CD8-positive, alpha-beta memory T cell (primary cell): ENCODE measurements at regions not wholly inside any gene's neighbourhood (a gene's known extent, or its start where the extent isn't known, plus 50 kb on each side); places are given as distances from the start of the nearest gene placed in this dataset.
"Not testable (repeated sequence)": the region's sequence is repeated elsewhere in the genome, so short reads cannot be mapped to it uniquely, and the experiment has no call there.

Experiments
- CTCF ChIA-PET: fragments of 350-600 bp; sonication (Branson Sonifier 250); formaldehyde crosslinking; loops from one replicate; lab custom pipeline; 2021; ENCODE audit warnings: antibody characterized with exemption; lab: Charles Lee
- POLR2A ChIA-PET: fragments of 350-600 bp; sonication (Branson Sonifier 250); formaldehyde crosslinking; loops from one replicate; lab custom pipeline; 2021; ENCODE audit warnings: antibody characterized with exemption; lab: Charles Lee
- DNase-seq, 5 donors: peaks; one replicate each; pipeline versions ENCODE4 v3.0.0 to v3.0.0-alpha.2; 2020 to 2022; ENCODE audit warnings: mixed read lengths in 1 of 5
- H3K27ac ChIP-seq: one replicate; pipeline ENCODE4 v1.7.0; 2013; ENCODE audit warnings: low read depth, mild to moderate bottlenecking, low read length, moderate library complexity
- H3K27me3 ChIP-seq: 2 replicates; pipeline ENCODE4 v1.7.0; 2013; ENCODE audit warnings: low read length, mild to moderate bottlenecking; ENCODE audit not compliant: insufficient read depth, poor library complexity, severe bottlenecking
- H3K36me3 ChIP-seq: 2 replicates; pipeline ENCODE4 v1.7.0; 2013; ENCODE audit warnings: mild to moderate bottlenecking, low read length, moderate library complexity; ENCODE audit not compliant: insufficient read depth
- H3K4me1 ChIP-seq: 2 replicates; pipeline ENCODE4 v1.7.0; 2013; ENCODE audit warnings: mild to moderate bottlenecking, low read length, moderate library complexity; ENCODE audit not compliant: insufficient read depth
- H3K4me3 ChIP-seq: 2 replicates; pipeline ENCODE4 v1.7.0; 2013; ENCODE audit warnings: mild to moderate bottlenecking, low read length
- H3K9me3 ChIP-seq: 2 replicates; pipeline ENCODE4 v1.7.0; 2013; ENCODE audit warnings: mild to moderate bottlenecking, low read length
- H3K27ac Mint-ChIP-seq, 8 donors: one replicate each; pipeline ENCODE4 v1.8.0; 2020 to 2021; ENCODE audit warnings: mixed read lengths in 8 of 8, mild to moderate bottlenecking in 6 of 8, inconsistent platforms in 3 of 8, moderate library complexity in 3 of 8
- H3K27me3 Mint-ChIP-seq, 2 donors: one replicate each; pipeline ENCODE4 v1.8.0; 2020 to 2021; ENCODE audit warnings: mixed read lengths in 2 of 2, mild to moderate bottlenecking in 1 of 2, moderate library complexity in 1 of 2
- H3K36me3 Mint-ChIP-seq, 3 donors: one replicate each; pipeline ENCODE4 v1.8.0; 2020 to 2021; ENCODE audit warnings: mixed read lengths in 3 of 3, inconsistent platforms in 1 of 3, mild to moderate bottlenecking in 1 of 3
- H3K4me1 Mint-ChIP-seq, 3 donors: one replicate each; pipeline ENCODE4 v1.8.0; 2020 to 2021; ENCODE audit warnings: mixed read lengths in 3 of 3, inconsistent platforms in 1 of 3, mild to moderate bottlenecking in 1 of 3
- H3K4me3 Mint-ChIP-seq, 7 donors: one replicate each; pipeline ENCODE4 v1.8.0; 2020 to 2021; ENCODE audit warnings: mixed read lengths in 7 of 7, mild to moderate bottlenecking in 6 of 7, moderate library complexity in 4 of 7, inconsistent platforms in 2 of 7
- H3K9me3 Mint-ChIP-seq, 5 donors: one replicate each; pipeline ENCODE4 v1.8.0; 2020 to 2022; ENCODE audit warnings: mixed read lengths in 5 of 5, mild to moderate bottlenecking in 3 of 5, moderate library complexity in 2 of 5, inconsistent platforms in 1 of 5

DNA sequence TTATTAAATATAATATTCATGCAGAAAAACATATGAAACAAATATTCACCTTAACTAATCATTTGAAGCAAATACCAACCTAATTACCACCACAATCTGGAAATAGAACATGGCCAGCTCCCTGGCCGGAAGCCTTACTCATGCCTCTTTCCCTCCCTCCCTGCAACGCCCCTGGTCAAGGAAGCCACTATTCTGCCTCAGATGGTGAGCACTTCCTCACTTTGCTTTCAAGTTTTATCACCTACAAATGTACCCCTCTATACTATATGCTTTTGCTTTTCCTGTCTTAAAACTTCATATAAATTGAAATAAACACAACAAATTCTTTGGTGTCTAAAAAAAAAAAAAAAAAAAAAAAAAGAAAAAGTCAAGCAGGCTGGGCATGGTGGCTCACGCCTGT lies 221.2 kb downstream of the CASP12 start:
- H3K4me3 Mint-ChIP-seq, H3K36me3 Mint-ChIP-seq, H3K9me3 ChIP-seq, H3K27ac ChIP-seq, CTCF ChIA-PET, DNase-seq, H3K27ac Mint-ChIP-seq, H3K9me3 Mint-ChIP-seq, H3K27me3 Mint-ChIP-seq, H3K36me3 ChIP-seq, POLR2A ChIA-PET, H3K4me3 ChIP-seq, H3K4me1 ChIP-seq, H3K27me3 ChIP-seq: not testable (repeated sequence)
- H3K4me1 Mint-ChIP-seq, result peaks cover 11 to 18% (median 14%) of the 10 kb centered on the region in 3 donors

DNA sequence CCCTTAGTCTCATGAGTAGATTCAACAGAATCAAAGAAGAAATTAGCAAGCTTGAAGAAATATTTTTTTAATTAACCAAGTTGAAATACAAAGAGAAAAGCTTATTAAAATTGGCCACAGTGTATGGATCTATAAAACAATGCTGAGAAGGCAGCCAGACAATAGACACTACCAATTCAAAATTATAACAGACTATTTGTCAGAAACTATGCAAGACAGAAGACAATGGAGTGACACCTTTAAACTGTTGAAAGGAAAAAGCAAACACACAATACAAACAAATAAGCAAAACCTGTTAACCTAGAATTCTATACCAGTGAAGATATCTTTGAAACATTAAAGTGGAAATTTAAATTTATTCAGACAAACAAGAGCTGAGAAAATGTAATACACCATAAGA lies 225.4 kb downstream of the CASP12 start:
- peaks cover 16 to 20% (median 19%) of the 10 kb centered on the region in 3 donors for H3K4me1 Mint-ChIP-seq
- no peaks in the 10 kb centered on the region for H3K27me3 ChIP-seq
- no peak overlapping the region for H3K4me3 ChIP-seq
- H3K4me3 Mint-ChIP-seq, result no peak overlapping the region
- H3K36me3 ChIP-seq, result no peaks in the 10 kb centered on the region
- DNase-seq, result no peak
- peaks cover 5 to 8% (median 5%) of the 10 kb centered on the region in 5 donors for H3K9me3 Mint-ChIP-seq
- POLR2A ChIA-PET, result no interaction called here
- H3K27ac ChIP-seq, result no peak overlapping the region
- H3K4me1 ChIP-seq, result no peaks in the 10 kb centered on the region
- H3K9me3 ChIP-seq, result no peaks in the 10 kb centered on the region
- peaks cover 0 to 2% of the 10 kb centered on the region in 2 donors for H3K27me3 Mint-ChIP-seq
- H3K36me3 Mint-ChIP-seq, result peaks cover 0 to 7% (median 0%) of the 10 kb centered on the region in 3 donors
- CTCF ChIA-PET, result no interaction called here
- H3K27ac Mint-ChIP-seq, result no peak overlapping the region

DNA sequence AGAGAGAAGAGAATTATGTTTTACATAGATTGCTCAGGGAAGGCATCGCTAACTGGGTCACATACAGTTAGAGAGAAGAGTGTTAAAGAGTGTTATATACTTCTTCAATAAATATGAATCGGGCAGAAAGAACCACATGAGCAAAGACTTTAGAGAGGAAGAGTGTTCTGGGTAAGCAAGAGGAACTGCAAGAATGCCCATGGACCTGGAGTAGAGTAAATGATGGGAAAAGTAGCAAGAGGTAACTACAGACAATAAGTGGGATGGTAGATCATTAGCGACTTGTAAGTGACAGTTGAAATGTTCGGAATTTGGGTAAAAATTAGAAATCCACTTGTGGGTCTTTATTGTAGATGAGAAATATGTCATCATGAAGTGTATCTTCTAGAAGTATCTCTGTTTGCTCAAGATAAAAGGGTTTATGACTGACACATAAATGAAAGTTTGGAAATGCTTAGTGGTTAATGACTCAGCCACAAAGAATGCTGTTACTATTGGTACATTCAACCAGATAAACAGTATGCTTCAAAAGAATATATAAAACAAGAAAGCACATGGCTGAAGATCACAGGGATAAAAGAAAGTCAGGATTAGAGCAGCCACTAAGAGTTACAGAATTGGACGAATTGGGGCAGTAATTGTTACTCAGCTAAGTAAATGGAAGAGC lies 229.3 kb downstream of the CASP12 start:
- Histone ChIP-seq H3K27ac (no peak overlapping the region), H3K4me3 (no peak overlapping the region), H3K9me3 (no peaks in the 10 kb centered on the region), H3K36me3 (no peaks in the 10 kb centered on the region), H3K4me1 (no peaks in the 10 kb centered on the region), H3K27me3 (no peaks in the 10 kb centered on the region)
- peak overlapping the region in 2 of 8 donors; percentile 2 to 12 for H3K27ac Mint-ChIP-seq
- H3K9me3 Mint-ChIP-seq, result peaks cover 0 to 5% (median 1%) of the 10 kb centered on the region in 5 donors
- no peak for DNase-seq
- ChIA-PET CTCF (no interaction called here), POLR2A (no interaction called here)
- peaks cover 14 to 16% (median 15%) of the 10 kb centered on the region in 3 donors for H3K4me1 Mint-ChIP-seq
- H3K27me3 Mint-ChIP-seq, result peaks cover 0 to 2% of the 10 kb centered on the region in 2 donors
- H3K36me3 Mint-ChIP-seq, result peaks cover 0 to 7% (median 0%) of the 10 kb centered on the region in 3 donors
- H3K4me3 Mint-ChIP-seq, result no peak overlapping the region

DNA sequence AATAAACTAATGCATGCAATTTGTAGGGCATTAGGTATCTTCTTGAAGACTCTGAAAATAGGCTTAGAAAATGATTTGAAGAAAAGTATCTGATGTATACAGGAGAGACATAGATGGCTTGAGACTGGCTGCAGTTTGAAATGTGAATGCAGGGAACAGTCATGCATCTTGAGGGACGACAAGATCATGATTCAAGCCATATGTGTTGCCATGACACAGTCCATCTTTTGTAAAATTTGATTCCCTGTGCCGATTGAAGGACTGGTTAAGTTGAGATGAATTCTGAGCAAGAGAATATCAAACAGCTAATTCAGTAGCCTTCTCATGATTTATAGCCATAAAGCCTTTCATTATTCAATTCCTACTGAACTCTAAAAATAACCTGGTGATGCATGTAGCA lies 231.6 kb downstream of the CASP12 start:
- Mint-ChIP-seq H3K36me3 (peaks cover 0 to 4% (median 0%) of the 10 kb centered on the region in 3 donors), H3K27me3 (peaks cover 0 to 2% of the 10 kb centered on the region in 2 donors), H3K4me3 (no peak overlapping the region), H3K4me1 (peaks cover 12 to 20% (median 17%) of the 10 kb centered on the region in 3 donors), H3K27ac (no peak overlapping the region), H3K9me3 (peaks cover 0 to 1% (median 0%) of the 10 kb centered on the region in 5 donors)
- H3K36me3 ChIP-seq, result no peaks in the 10 kb centered on the region
- H3K9me3 ChIP-seq, result no peaks in the 10 kb centered on the region
- no peak overlapping the region for H3K27ac ChIP-seq
- H3K27me3 ChIP-seq, result no peaks in the 10 kb centered on the region
- POLR2A ChIA-PET, result no interaction called here
- no peak for DNase-seq
- CTCF ChIA-PET, result no interaction called here
- H3K4me1 ChIP-seq, result no peaks in the 10 kb centered on the region
- no peak overlapping the region for H3K4me3 ChIP-seq

DNA sequence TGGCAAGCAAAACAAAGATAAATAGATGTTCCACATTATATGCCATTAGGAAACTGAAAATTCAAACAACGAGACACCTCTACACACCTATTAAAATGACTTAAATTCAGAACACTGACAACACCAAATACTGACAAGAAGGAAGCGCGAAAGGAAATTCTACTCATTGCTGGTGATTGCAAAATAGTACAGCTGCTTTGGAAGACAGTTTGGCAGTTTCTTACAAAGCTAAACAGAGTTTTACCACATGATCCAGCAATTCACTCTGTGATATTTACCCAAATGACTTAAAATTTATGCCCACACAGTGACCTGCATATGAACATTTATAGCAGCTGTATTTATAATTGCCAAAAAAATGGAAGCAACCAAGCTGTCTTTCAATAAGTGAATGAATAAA lies 232.6 kb downstream of the CASP12 start:
- Histone ChIP-seq H3K27ac (no peak overlapping the region), H3K9me3 (no peaks in the 10 kb centered on the region), H3K4me3 (no peak overlapping the region), H3K27me3 (no peaks in the 10 kb centered on the region), H3K36me3 (no peaks in the 10 kb centered on the region), H3K4me1 (no peaks in the 10 kb centered on the region)
- CTCF ChIA-PET, result no interaction called here
- peaks cover 9 to 13% (median 12%) of the 10 kb centered on the region in 3 donors for H3K4me1 Mint-ChIP-seq
- DNase-seq, result no peak
- no peak overlapping the region for H3K27ac Mint-ChIP-seq
- peaks cover 0 to 2% of the 10 kb centered on the region in 2 donors for H3K27me3 Mint-ChIP-seq
- H3K36me3 Mint-ChIP-seq, result no peaks in the 10 kb centered on the region
- POLR2A ChIA-PET, result no interaction called here
- peaks cover 0 to 1% (median 0%) of the 10 kb centered on the region in 5 donors for H3K9me3 Mint-ChIP-seq
- no peak overlapping the region for H3K4me3 Mint-ChIP-seq

DNA sequence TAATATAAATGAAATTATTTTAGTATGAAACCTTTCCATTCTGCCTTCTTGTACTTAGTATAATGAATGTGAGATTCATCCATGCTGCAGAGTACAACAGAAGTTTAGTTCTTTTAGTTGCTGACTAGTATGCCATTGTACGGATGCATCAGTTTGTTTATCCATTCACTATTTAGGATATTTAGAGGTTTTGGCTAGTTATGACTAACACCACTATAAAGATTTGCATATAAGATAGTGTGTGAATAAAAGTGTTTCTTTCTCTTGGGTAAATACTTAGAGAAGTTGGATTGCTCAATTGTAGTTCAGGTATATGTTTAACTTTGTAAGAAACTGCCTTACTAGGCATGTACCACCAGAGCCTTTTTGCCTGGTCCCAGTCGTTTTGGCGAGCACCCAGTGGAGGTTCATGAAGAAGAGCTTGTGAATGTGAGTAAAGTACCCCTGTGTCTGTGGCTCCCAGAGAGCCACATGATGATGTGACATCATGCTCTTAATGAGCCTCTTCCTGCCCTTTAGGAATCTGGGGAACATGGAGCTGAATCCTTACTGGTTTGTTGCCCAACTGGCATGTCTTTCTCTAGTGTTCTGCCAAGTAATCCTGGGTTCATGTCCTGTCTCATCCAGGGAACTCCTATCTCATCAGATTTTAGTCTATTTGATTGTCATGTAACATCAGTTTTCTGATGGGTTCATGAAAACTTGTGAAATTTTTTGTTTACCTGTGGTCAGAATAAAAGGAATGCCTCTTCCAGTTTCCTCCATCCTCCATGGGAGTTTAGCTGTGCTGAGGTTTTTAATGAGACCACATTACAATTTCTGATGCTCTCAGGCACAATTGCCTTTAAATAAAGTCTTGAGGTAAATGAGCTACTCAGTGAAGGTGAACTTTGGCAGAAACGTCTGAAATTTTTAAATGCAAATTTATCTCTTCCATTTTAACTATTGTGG lies 234.8 kb downstream of the CASP12 start:
- Histone ChIP-seq H3K36me3 (no peaks in the 10 kb centered on the region), H3K4me3 (no peak overlapping the region), H3K27ac (no peak overlapping the region), H3K4me1 (no peaks in the 10 kb centered on the region), H3K9me3 (no peaks in the 10 kb centered on the region), H3K27me3 (no peaks in the 10 kb centered on the region)
- CTCF ChIA-PET, result interaction anchor here (0.8 kb wide), 1 partner anchor 54 kb away, joined by 3 read pairs; no protein-coding TSS in a partner anchor
- DNase-seq, result no peak
- H3K9me3 Mint-ChIP-seq, result peaks cover 0 to 1% (median 0%) of the 10 kb centered on the region in 5 donors
- H3K27ac Mint-ChIP-seq, result no peak overlapping the region
- POLR2A ChIA-PET, result no interaction called here
- H3K36me3 Mint-ChIP-seq, result peaks cover 0 to 4% (median 0%) of the 10 kb centered on the region in 3 donors
- peaks cover 0 to 2% of the 10 kb centered on the region in 2 donors for H3K27me3 Mint-ChIP-seq
- peaks cover 0 to 4% (median 3%) of the 10 kb centered on the region in 3 donors for H3K4me1 Mint-ChIP-seq
- H3K4me3 Mint-ChIP-seq, result no peak overlapping the region

DNA sequence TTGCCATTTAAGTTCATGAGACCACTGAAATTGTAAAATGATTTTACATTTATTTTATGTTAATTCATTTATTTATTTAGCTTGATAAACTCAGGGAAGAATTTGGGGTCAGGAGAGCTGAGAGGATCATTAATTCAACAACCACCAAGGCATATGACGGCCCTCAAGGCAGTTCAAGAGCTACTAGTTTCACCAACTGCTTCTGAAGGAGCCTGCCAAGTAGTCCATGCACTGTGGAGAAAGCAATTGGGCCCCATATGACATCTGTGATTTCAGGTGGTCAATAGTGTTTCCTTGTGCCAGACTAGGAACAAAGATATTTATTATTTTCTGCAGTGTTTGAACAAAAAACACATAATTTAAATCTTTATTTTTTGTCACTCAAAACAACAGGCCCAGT lies 236.4 kb downstream of the CASP12 start:
- H3K27me3 ChIP-seq, result no peaks in the 10 kb centered on the region
- no peak overlapping the region for H3K4me3 ChIP-seq
- no peaks in the 10 kb centered on the region for H3K4me1 ChIP-seq
- no peaks in the 10 kb centered on the region for H3K36me3 ChIP-seq
- H3K9me3 Mint-ChIP-seq, result peaks cover 0 to 1% (median 0%) of the 10 kb centered on the region in 5 donors
- CTCF ChIA-PET, result no interaction called here
- H3K27ac ChIP-seq, result no peak overlapping the region
- POLR2A ChIA-PET, result no interaction called here
- H3K27me3 Mint-ChIP-seq, result no peaks in the 10 kb centered on the region
- H3K27ac Mint-ChIP-seq, result no peak overlapping the region
- H3K4me1 Mint-ChIP-seq, result peaks cover 0 to 4% (median 3%) of the 10 kb centered on the region in 3 donors
- H3K4me3 Mint-ChIP-seq, result no peak overlapping the region
- DNase-seq, result no peak
- no peaks in the 10 kb centered on the region for H3K9me3 ChIP-seq
- peaks cover 0 to 4% (median 0%) of the 10 kb centered on the region in 3 donors for H3K36me3 Mint-ChIP-seq

DNA sequence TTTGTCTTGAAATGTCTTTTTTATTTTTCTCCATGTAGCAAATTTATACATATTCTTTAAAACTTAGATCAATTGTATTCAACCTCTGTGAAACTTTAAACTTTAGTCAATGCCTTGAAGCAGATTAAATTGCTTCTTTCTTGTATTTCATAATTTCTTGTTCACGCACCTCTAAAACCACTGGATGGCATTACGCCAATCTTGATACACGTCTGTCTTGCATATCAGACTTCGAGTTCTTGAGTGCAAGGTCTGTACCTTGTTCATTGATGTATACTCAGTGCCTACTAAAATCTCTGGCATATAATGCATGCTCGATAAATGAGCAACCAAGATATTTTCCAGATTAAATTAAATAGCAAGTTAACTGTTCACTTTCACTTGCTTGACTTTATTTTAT lies 236.8 kb downstream of the CASP12 start:
- POLR2A ChIA-PET, result no interaction called here

More for the DNA sequence above, 236.8 kb downstream of the CASP12 start:
- Histone ChIP-seq H3K9me3 (no peaks in the 10 kb centered on the region), H3K27me3 (no peaks in the 10 kb centered on the region), H3K4me3 (no peak overlapping the region), H3K4me1 (no peaks in the 10 kb centered on the region), H3K36me3 (no peaks in the 10 kb centered on the region), H3K27ac (no peak overlapping the region)
- no peak overlapping the region for H3K4me3 Mint-ChIP-seq
- peaks cover 0 to 4% (median 0%) of the 10 kb centered on the region in 3 donors for H3K36me3 Mint-ChIP-seq
- peaks cover 0 to 1% (median 0%) of the 10 kb centered on the region in 5 donors for H3K9me3 Mint-ChIP-seq
- H3K4me1 Mint-ChIP-seq, result peaks cover 0 to 4% (median 3%) of the 10 kb centered on the region in 3 donors
- CTCF ChIA-PET, result no interaction called here
- H3K27ac Mint-ChIP-seq, result no peak overlapping the region
- no peaks in the 10 kb centered on the region for H3K27me3 Mint-ChIP-seq
- DNase-seq, result no peak
